HFF-Myc (cell line): ENCODE measurements at regions not wholly inside any gene's neighbourhood (a gene's known extent, or its start where the extent isn't known, plus 50 kb on each side); places are given as distances from the start of the nearest gene placed in this dataset.

Experiments used
- DNase-seq: peaks from one replicate; pipeline ENCODE4 v3.0.0-alpha.2; 2011; ENCODE audit warnings: low read depth; ENCODE audit errors: extremely low read depth
- H3K4me3 ChIP-seq: replicated peaks from 2 replicates; pipeline ENCODE4 v1.5.1; 2011; ENCODE audit warnings: low read depth, mild to moderate bottlenecking, control low read depth, low read length
- CTCF ChIP-seq: IDR thresholded peaks from 2 replicates; pipeline ENCODE4 v1.5.1; 2012; ENCODE audit warnings: mild to moderate bottlenecking, low read depth, low read length, control low read depth; ENCODE audit errors: missing control alignments

GRCh38 chr21:32216293-32216692, 62.6 kb downstream of the MIS18A start:
- DNase-seq, result no peak

GRCh38 chr21:32215306-32215685, 63.6 kb downstream of the MIS18A start:
- no peak for DNase-seq
- TF ChIP-seq CTCF, result no peak

More at GRCh38 chr21:32216293-32216692, 62.6 kb downstream of the MIS18A start:
- H3K4me3 ChIP-seq, result no peak overlapping the region
- TF ChIP-seq CTCF, result no peak

GRCh38 chr21:32214654-32215305, 64.1 kb downstream of the MIS18A start:
- no peak for TF ChIP-seq CTCF
- H3K4me3 ChIP-seq, result no peak overlapping the region
- DNase-seq, result no peak

More at GRCh38 chr21:32215306-32215685, 63.6 kb downstream of the MIS18A start:
- H3K4me3 ChIP-seq, result no peak overlapping the region

DNA sequence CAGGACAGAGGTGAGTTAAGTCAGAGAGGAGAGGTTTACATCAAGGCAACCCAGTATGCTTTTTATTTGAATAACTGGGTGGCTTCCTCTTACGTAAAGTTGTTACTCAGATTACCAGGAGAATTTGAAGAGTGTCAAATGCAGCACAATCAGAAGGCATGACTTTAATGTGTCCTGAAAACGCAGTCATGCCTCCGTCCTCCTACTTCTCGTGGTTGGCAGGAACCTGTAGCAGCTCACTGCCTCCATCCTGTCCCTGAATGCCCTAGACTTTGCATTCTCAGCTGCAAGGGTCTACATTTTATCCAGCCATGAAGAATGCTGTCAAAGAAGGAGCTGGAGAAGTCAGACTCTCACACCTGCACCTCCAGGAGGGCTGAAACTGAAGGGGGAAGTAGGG, 66.7 kb downstream of the MIS18A start:
- TF ChIP-seq CTCF, result no peak
- DNase-seq, result no peak
- no peak overlapping the region for H3K4me3 ChIP-seq

DNA sequence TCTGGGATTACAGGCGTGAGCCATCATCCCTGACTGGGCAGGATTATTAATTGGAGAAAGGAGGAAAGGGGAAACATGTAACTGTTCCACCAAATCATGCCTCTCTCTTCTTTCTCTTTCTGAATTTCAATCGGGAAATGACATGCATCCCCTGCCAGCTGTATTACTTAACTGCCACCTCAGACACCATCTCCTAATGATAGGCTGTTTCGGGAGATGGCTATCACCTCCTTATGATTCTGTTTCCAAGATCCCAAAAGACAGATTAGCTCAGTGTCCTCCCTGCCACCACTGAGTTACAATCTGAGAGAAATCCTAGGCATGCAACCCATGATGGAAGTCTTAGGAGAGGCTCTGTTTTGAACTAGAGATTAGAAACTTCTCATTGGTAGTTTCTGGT, 67.5 kb downstream of the MIS18A start:
- H3K4me3 ChIP-seq, result no peak overlapping the region
- no peak for TF ChIP-seq CTCF
- DNase-seq, result no peak

DNA sequence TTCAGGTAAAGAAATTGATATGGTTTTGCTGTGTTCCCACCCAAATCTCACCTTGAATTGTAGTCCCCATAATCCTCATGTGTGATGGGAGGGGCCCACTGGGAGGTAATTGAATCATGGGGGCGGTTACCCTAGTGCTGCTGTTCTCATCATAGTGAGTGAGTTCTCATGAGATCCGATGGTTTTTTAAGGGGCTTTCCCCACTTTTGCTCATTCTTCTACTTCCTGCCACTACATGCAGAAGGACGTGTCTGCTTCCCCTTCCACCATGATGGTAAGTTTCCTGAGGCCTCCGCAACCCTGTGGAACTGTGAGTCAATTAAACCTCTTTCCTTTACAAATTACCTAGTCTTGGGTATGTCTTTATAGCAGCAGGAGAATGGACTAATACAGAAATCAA, 69.3 kb downstream of the MIS18A start:
- no peak for TF ChIP-seq CTCF
- no peak for DNase-seq

GRCh38 chr21:32207406-32207716, 71.5 kb downstream of the MIS18A start:
- TF ChIP-seq CTCF, result no peak
- no peak overlapping the region for H3K4me3 ChIP-seq
- no peak for DNase-seq

More for the DNA sequence above, 69.3 kb downstream of the MIS18A start:
- H3K4me3 ChIP-seq, result no peak overlapping the region
